ENCODE measurements at regions not wholly inside any gene's neighbourhood (a gene's known extent, or its start where the extent isn't known, plus 50 kb on each side); places are given as distances from the start of the nearest gene placed in this dataset.
"Not testable (repeated sequence)": the region's sequence is repeated elsewhere in the genome, so short reads cannot be mapped to it uniquely, and the experiment has no call there.

- not testable (repeated sequence) for TF ChIP-seq CTCF (IDR thresholded peaks at IDR 0.05; ENCODE audit: extremely low read depth in 1 of 2, insufficient read depth in 1 of 2, low read depth in 1 of 2, low read length in 2 of 2); POLR2A (IDR thresholded peaks at IDR 0.05; ENCODE audit: low read depth, low read length); EZH2 (IDR thresholded peaks at IDR 0.05; ENCODE audit: borderline replicate concordance, low read depth, low read length, severe bottlenecking); MAX (IDR thresholded peaks at IDR 0.05; ENCODE audit: insufficient read depth, insufficient read length)
These were observed 67.9 kb upstream of the PLGLB2 start for GRCh38 chr2:87679950-87680349.
